ENCODE measurements at regions not wholly inside any gene's neighbourhood (a gene's known extent, or its start where the extent isn't known, plus 50 kb on each side); places are given as distances from the start of the nearest gene placed in this dataset.

DNA sequence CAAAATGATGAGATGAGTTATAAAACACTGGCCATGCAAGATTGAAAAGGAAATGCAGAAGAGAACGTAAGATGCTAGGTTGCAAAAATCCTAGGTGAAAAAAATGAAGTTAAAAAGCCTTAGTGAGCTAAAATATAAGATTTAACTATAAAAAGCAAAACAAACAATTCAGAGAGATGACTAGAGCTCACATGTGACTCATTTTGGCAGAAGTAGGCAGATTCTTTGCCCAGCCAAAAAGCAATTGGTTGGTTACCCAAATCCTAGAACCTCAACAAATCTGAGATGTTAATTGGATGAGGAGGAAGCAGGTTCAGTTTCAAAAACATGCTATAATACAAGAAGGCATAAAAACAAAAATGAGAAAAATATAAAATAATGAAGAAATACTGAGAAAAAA is 249.1 kb downstream of the OGFRL1 start:
- TF ChIP-seq, protein P1, sequence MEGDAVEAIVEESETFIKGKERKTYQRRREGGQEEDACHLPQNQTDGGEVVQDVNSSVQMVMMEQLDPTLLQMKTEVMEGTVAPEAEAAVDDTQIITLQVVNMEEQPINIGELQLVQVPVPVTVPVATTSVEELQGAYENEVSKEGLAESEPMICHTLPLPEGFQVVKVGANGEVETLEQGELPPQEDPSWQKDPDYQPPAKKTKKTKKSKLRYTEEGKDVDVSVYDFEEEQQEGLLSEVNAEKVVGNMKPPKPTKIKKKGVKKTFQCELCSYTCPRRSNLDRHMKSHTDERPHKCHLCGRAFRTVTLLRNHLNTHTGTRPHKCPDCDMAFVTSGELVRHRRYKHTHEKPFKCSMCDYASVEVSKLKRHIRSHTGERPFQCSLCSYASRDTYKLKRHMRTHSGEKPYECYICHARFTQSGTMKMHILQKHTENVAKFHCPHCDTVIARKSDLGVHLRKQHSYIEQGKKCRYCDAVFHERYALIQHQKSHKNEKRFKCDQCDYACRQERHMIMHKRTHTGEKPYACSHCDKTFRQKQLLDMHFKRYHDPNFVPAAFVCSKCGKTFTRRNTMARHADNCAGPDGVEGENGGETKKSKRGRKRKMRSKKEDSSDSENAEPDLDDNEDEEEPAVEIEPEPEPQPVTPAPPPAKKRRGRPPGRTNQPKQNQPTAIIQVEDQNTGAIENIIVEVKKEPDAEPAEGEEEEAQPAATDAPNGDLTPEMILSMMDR (tag by site-specific recombination; IDR thresholded peaks at IDR 0.05) = no peak
- TF ChIP-seq ZNF155 (tag by site-specific recombination; IDR thresholded peaks at IDR 0.05) = no peak
- TF ChIP-seq, protein P2, sequence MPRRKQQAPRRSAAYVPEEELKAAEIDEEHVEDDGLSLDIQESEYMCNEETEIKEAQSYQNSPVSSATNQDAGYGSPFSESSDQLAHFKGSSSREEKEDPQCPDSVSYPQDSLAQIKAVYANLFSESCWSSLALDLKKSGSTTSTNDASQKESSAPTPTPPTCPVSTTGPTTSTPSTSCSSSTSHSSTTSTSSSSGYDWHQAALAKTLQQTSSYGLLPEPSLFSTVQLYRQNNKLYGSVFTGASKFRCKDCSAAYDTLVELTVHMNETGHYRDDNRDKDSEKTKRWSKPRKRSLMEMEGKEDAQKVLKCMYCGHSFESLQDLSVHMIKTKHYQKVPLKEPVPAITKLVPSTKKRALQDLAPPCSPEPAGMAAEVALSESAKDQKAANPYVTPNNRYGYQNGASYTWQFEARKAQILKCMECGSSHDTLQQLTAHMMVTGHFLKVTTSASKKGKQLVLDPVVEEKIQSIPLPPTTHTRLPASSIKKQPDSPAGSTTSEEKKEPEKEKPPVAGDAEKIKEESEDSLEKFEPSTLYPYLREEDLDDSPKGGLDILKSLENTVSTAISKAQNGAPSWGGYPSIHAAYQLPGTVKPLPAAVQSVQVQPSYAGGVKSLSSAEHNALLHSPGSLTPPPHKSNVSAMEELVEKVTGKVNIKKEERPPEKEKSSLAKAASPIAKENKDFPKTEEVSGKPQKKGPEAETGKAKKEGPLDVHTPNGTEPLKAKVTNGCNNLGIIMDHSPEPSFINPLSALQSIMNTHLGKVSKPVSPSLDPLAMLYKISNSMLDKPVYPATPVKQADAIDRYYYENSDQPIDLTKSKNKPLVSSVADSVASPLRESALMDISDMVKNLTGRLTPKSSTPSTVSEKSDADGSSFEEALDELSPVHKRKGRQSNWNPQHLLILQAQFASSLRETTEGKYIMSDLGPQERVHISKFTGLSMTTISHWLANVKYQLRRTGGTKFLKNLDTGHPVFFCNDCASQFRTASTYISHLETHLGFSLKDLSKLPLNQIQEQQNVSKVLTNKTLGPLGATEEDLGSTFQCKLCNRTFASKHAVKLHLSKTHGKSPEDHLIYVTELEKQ (tag by site-specific recombination; IDR thresholded peaks at IDR 0.05; ENCODE audit: borderline replicate concordance) = no peak
- no peak for TF ChIP-seq ZNF121 (tag by site-specific recombination; IDR thresholded peaks at IDR 0.05)
- TF ChIP-seq ZNF792 (tag by site-specific recombination; IDR thresholded peaks at IDR 0.05) = no peak
